ENCODE measurements at regions not wholly inside any gene's neighbourhood (a gene's known extent, or its start where the extent isn't known, plus 50 kb on each side); places are given as distances from the start of the nearest gene placed in this dataset.

- no peak for DNase-seq
- Mint-ChIP-seq H3K27ac (no peak overlapping the region), H3K4me3 (no peak overlapping the region), H3K4me1 (no peaks in the 10 kb centered on the region), H3K9me3 (peaks cover 15% of the 10 kb centered on the region), H3K36me3 (ENCODE audit: low read depth) (no peaks in the 10 kb centered on the region), H3K27me3 (no peaks in the 10 kb centered on the region)
- ChIA-PET CTCF (no interaction called here), POLR2A (no interaction called here)
- ATAC-seq (ENCODE audit: low read depth), result no peak
- intact Hi-C loops (cut with micrococcal nuclease), result no loop called here
- TF ChIP-seq CTCF (IDR thresholded peaks at IDR 0.05), result no peak
These were observed 381.2 kb upstream of the MBL2 start for GRCh38 chr10:53153831-53154230.

DNA sequence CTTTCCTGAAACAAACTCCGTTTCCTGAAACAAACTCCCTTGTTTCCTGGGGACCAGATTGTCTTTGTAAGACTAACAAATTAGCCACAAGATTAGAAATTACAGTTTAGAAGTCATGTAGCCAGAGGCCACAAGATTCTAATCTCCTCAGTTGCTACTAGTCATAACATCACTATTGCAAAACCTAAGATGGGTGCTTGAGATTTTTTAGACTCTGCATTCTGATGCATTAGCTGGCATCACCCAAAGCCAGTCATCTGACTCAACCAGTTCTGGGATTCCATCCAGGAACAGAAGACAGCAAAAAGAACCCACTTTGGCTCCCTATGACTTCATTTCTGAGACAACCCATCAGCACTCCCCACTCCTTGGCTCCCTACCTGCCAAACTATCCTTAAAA lies 367.9 kb upstream of the MBL2 start:
- TF ChIP-seq CTCF (IDR thresholded peaks at IDR 0.05), result no peak
- intact Hi-C loops (cut with micrococcal nuclease), result no loop called here
- Mint-ChIP-seq H3K27ac (no peak overlapping the region), H3K27me3 (no peaks in the 10 kb centered on the region), H3K4me3 (no peak overlapping the region), H3K4me1 (no peaks in the 10 kb centered on the region), H3K9me3 (peaks cover 7% of the 10 kb centered on the region), H3K36me3 (ENCODE audit: low read depth) (no peaks in the 10 kb centered on the region)
- no peak for ATAC-seq (ENCODE audit: low read depth)
- DNase-seq, result no peak
- ChIA-PET POLR2A (no interaction called here), CTCF (no interaction called here)

GRCh38 chr10:53135897-53136253 lies 363.3 kb upstream of the MBL2 start:
- DNase-seq (no peak), ATAC-seq (ENCODE audit: low read depth) (no peak)
- no peaks in the 10 kb centered on the region for H3K4me1 Mint-ChIP-seq
- H3K36me3 Mint-ChIP-seq (ENCODE audit: low read depth), result no peaks in the 10 kb centered on the region
- POLR2A ChIA-PET, result no interaction called here
- no peak overlapping the region for H3K27ac Mint-ChIP-seq
- CTCF ChIA-PET, result no interaction called here
- intact Hi-C loops (cut with micrococcal nuclease), result no loop called here
- no peak overlapping the region for H3K4me3 Mint-ChIP-seq
- peaks cover 4% of the 10 kb centered on the region for H3K9me3 Mint-ChIP-seq
- TF ChIP-seq CTCF (IDR thresholded peaks at IDR 0.05), result no peak
- no peaks in the 10 kb centered on the region for H3K27me3 Mint-ChIP-seq

DNA sequence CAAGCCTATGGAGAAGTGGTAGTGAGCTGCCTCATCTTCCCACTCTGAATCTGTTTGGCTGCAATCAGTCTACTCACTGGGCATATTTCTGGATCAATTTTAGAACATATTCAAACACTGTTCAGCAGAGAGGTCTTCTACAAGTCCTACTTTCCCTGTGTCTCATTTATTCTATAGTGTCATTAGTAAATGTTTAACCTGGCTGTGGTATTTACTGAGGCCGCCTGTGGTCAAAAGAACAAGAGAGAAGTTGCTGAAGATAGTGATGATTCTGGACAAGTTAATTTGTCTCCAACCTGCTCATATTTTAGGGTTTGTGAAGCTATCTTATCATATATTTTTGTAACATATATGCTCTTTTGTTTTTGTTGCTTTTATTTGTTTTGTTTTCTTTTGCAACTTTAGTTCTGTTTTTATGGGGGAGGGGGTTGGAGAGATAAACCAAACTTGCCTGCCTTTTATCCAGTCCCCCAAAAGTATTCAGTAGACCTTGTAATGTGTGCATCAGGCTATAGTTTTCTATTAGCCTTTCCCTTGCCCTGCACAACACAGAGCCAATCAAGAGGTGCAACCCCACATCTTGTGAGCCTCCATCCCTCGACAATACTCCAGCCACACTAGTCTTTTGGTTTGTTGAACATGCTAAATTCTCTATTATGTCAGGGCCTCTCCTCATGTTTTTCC lies 362.8 kb upstream of the MBL2 start:
- Mint-ChIP-seq H3K4me1 (no peaks in the 10 kb centered on the region), H3K27ac (no peak overlapping the region), H3K4me3 (no peak overlapping the region), H3K9me3 (peaks cover 2% of the 10 kb centered on the region), H3K36me3 (ENCODE audit: low read depth) (no peaks in the 10 kb centered on the region), H3K27me3 (no peaks in the 10 kb centered on the region)
- CTCF ChIA-PET, result no interaction called here
- intact Hi-C loops (cut with micrococcal nuclease), result no loop called here
- no peak for ATAC-seq (ENCODE audit: low read depth)
- POLR2A ChIA-PET, result no interaction called here
- no peak for DNase-seq
- no peak for TF ChIP-seq CTCF (IDR thresholded peaks at IDR 0.05)

GRCh38 chr10:53134050-53134449 lies 361.5 kb upstream of the MBL2 start:
- no peak for TF ChIP-seq CTCF (IDR thresholded peaks at IDR 0.05)
- DNase-seq, result no peak
- no peaks in the 10 kb centered on the region for H3K27me3 Mint-ChIP-seq
- H3K27ac Mint-ChIP-seq, result no peak overlapping the region
- no peak overlapping the region for H3K4me3 Mint-ChIP-seq
- no peaks in the 10 kb centered on the region for H3K4me1 Mint-ChIP-seq
- no peak for ATAC-seq (ENCODE audit: low read depth)
- H3K36me3 Mint-ChIP-seq (ENCODE audit: low read depth), result no peaks in the 10 kb centered on the region
- ChIA-PET CTCF (no interaction called here), POLR2A (no interaction called here)
- intact Hi-C loops (cut with micrococcal nuclease), result no loop called here
- H3K9me3 Mint-ChIP-seq, result peaks cover 4% of the 10 kb centered on the region

Data from activated B cell treated with CpG ODN at 0.5 μM for 24 hours (primary cell).